ENCODE measurements at regions not wholly inside any gene's neighbourhood (a gene's known extent, or its start where the extent isn't known, plus 50 kb on each side); places are given as distances from the start of the nearest gene placed in this dataset.

DNA sequence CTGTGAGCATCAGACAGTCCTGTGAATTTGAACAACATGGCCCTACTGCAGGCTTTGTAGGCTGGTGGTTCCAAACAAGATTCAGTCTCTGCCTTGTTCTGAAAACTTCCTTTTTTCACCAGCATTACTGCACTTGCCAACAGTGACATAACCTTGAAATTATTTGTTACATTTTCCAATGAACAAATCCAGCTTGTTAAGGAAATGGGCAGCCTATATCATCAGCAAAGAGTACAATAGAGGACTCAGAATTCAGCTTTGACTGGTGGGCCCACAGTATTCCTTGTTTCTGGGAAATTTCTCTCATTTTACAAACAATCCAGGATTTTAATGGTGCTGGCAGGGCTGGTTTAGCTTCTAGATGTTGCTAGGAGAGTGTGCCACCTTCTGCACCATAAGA is 703.7 kb upstream of the FZD8 start:
- H2AFZ ChIP-seq (ENCODE audit: low read depth, low read length): peak overlapping the region; percentile 9
- H3K27me3 Mint-ChIP-seq (ENCODE audit: low read depth, unreplicated experiment): no peaks in the 10 kb centered on the region
- peak; percentile 34 for FAIRE-seq

DNA sequence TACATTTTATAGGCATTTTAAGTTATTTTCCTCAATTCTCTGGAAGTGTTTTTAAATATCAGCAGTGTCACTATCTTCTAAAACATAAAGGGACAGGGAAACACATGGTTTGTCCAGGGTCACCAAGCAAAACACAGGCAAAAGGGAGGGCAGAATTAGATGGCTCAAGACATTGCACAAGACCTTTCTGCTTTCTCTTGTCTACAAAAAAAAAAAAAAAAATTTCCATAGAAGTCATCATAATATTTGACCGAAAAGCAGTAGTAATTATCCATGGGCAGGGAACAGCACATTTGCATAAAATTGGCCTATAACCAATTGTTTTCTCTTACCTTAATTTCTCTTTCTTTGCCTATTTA is 703.1 kb upstream of the FZD8 start:
- Histone ChIP-seq H3K4me1 (ENCODE audit: insufficient read depth, low read length) (peaks cover 16% of the 10 kb centered on the region), H3K4me2 (ENCODE audit: low read length) (no peak overlapping the region), H3K9me3 (ENCODE audit: insufficient read depth, low read depth, low read length) (no peaks in the 10 kb centered on the region), H4K20me1 (ENCODE audit: insufficient read depth, low read length) (no peaks in the 10 kb centered on the region), H3K79me2 (ENCODE audit: insufficient read depth, low read length) (no peaks in the 10 kb centered on the region), H3K27me3 (ENCODE audit: insufficient read depth, low read length) (no peaks in the 10 kb centered on the region), H2AFZ (ENCODE audit: low read depth, low read length) (no peak overlapping the region), H3K4me3 (ENCODE audit: insufficient read depth, low read depth, low read length) (no peak overlapping the region), H3K27ac (ENCODE audit: low read depth, low read length) (no peak overlapping the region), H3K36me3 (ENCODE audit: insufficient read depth, low read length) (no peaks in the 10 kb centered on the region), H3K9ac (ENCODE audit: low read length) (no peak overlapping the region)
- DNase-seq (ENCODE audit: low read depth) (no peak), FAIRE-seq (no peak)
- no peak for TF ChIP-seq EZH2 (IDR thresholded peaks at IDR 0.05; ENCODE audit: insufficient read depth, low read length)
- TF ChIP-seq, protein P1, sequence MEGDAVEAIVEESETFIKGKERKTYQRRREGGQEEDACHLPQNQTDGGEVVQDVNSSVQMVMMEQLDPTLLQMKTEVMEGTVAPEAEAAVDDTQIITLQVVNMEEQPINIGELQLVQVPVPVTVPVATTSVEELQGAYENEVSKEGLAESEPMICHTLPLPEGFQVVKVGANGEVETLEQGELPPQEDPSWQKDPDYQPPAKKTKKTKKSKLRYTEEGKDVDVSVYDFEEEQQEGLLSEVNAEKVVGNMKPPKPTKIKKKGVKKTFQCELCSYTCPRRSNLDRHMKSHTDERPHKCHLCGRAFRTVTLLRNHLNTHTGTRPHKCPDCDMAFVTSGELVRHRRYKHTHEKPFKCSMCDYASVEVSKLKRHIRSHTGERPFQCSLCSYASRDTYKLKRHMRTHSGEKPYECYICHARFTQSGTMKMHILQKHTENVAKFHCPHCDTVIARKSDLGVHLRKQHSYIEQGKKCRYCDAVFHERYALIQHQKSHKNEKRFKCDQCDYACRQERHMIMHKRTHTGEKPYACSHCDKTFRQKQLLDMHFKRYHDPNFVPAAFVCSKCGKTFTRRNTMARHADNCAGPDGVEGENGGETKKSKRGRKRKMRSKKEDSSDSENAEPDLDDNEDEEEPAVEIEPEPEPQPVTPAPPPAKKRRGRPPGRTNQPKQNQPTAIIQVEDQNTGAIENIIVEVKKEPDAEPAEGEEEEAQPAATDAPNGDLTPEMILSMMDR (IDR thresholded peaks at IDR 0.05; ENCODE audit: insufficient read depth, low read depth, low read length): no peak
- no peaks in the 10 kb centered on the region for H3K36me3 Mint-ChIP-seq (ENCODE audit: low read depth, unreplicated experiment)
- H3K27ac Mint-ChIP-seq (ENCODE audit: unreplicated experiment): no peak overlapping the region
- H3K27me3 Mint-ChIP-seq (ENCODE audit: low read depth, unreplicated experiment): no peaks in the 10 kb centered on the region
- peaks cover 17% of the 10 kb centered on the region for H3K4me1 Mint-ChIP-seq (ENCODE audit: low read depth, unreplicated experiment)
- H3K9me3 Mint-ChIP-seq (ENCODE audit: unreplicated experiment): peaks cover 3% of the 10 kb centered on the region
- no peak overlapping the region for H3K4me3 Mint-ChIP-seq (ENCODE audit: unreplicated experiment)

More for the DNA sequence above, 703.7 kb upstream of the FZD8 start:
- TF ChIP-seq EZH2 (IDR thresholded peaks at IDR 0.05; ENCODE audit: insufficient read depth, low read length): no peak
- TF ChIP-seq, protein P1 (IDR thresholded peaks at IDR 0.05; ENCODE audit: insufficient read depth, low read depth, low read length): no peak
- no peaks in the 10 kb centered on the region for H4K20me1 ChIP-seq (ENCODE audit: insufficient read depth, low read length)
- peaks cover 3% of the 10 kb centered on the region for H3K9me3 Mint-ChIP-seq (ENCODE audit: unreplicated experiment)
- H3K9me3 ChIP-seq (ENCODE audit: insufficient read depth, low read depth, low read length): no peaks in the 10 kb centered on the region
- H3K4me1 Mint-ChIP-seq (ENCODE audit: low read depth, unreplicated experiment): peaks cover 18% of the 10 kb centered on the region
- no peak overlapping the region for H3K4me3 Mint-ChIP-seq (ENCODE audit: unreplicated experiment)
- H3K36me3 ChIP-seq (ENCODE audit: insufficient read depth, low read length): no peaks in the 10 kb centered on the region
- H3K79me2 ChIP-seq (ENCODE audit: insufficient read depth, low read length): no peaks in the 10 kb centered on the region
- H3K4me1 ChIP-seq (ENCODE audit: insufficient read depth, low read length): peaks cover 19% of the 10 kb centered on the region
- H3K4me3 ChIP-seq (ENCODE audit: insufficient read depth, low read depth, low read length): no peak overlapping the region
- peak; percentile 25 for DNase-seq (ENCODE audit: low read depth)
- H3K36me3 Mint-ChIP-seq (ENCODE audit: low read depth, unreplicated experiment): no peaks in the 10 kb centered on the region
- H3K9ac ChIP-seq (ENCODE audit: low read length): no peak overlapping the region
- no peak overlapping the region for H3K27ac ChIP-seq (ENCODE audit: low read depth, low read length)
- no peaks in the 10 kb centered on the region for H3K27me3 ChIP-seq (ENCODE audit: insufficient read depth, low read length)
- H3K27ac Mint-ChIP-seq (ENCODE audit: unreplicated experiment): no peak overlapping the region
- H3K4me2 ChIP-seq (ENCODE audit: low read length): no peak overlapping the region

DNA sequence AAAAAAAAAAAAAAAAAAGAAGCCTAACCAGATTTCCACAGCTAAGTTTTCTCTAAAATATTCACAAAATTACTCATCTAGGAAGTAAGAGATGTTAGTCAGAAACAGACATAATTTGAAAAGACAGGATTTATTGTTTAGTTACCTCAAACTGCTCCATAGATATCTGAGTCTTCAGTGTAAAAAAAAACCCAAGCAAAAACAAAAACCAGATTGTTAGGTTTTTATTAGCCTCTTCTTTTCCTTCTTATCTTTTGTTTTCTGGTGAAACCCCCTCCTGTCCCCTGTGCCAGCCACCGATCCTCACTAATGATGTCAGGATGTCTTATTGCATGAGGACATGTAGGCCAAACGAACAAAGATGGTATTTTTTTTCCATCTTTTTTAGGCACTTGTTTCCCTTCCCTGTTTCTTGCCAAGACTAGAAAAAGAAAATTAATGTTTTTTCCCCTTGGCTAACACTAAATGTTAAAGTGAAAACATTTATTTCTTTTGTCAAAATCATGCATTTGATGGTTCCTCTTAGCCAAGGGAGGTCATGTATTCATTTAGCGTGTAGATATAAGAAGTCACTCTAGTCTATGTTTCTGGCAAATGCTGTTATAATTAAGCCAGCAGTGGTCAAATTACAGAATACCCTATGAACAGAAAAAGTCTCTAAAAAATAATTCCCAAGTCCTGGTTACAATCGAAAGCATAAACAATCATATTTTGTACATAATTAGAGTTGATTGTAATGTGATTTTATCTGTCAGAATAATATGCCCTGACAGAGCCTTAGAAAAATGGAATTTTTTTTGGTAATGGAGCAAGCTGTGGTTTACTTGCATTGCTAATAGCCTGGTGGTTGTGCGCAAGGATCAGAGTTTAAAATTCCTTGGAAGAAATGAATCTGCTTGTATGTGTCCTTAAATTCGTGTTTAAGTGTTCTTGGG is 702.4 kb upstream of the FZD8 start:
- H3K9me3 ChIP-seq (ENCODE audit: insufficient read depth, low read depth, low read length): no peaks in the 10 kb centered on the region
- no peaks in the 10 kb centered on the region for H3K79me2 ChIP-seq (ENCODE audit: insufficient read depth, low read length)
- no peak overlapping the region for H3K4me3 ChIP-seq (ENCODE audit: insufficient read depth, low read depth, low read length)
- TF ChIP-seq EZH2 (IDR thresholded peaks at IDR 0.05; ENCODE audit: insufficient read depth, low read length): no peak
- TF ChIP-seq, protein P1 (IDR thresholded peaks at IDR 0.05; ENCODE audit: insufficient read depth, low read depth, low read length): no peak
- peak; percentile 21 for DNase-seq (ENCODE audit: low read depth)
- H3K27ac ChIP-seq (ENCODE audit: low read depth, low read length): peak overlapping the region; percentile 51
- no peaks in the 10 kb centered on the region for H3K27me3 ChIP-seq (ENCODE audit: insufficient read depth, low read length)
- no peaks in the 10 kb centered on the region for H3K36me3 ChIP-seq (ENCODE audit: insufficient read depth, low read length)
- no peak overlapping the region for H3K4me2 ChIP-seq (ENCODE audit: low read length)
- no peak overlapping the region for H2AFZ ChIP-seq (ENCODE audit: low read depth, low read length)
- H3K27me3 Mint-ChIP-seq (ENCODE audit: low read depth, unreplicated experiment): no peaks in the 10 kb centered on the region
- H3K36me3 Mint-ChIP-seq (ENCODE audit: low read depth, unreplicated experiment): no peaks in the 10 kb centered on the region
- H3K4me1 ChIP-seq (ENCODE audit: insufficient read depth, low read length): peaks cover 11% of the 10 kb centered on the region
- H3K4me3 Mint-ChIP-seq (ENCODE audit: unreplicated experiment): no peak overlapping the region
- FAIRE-seq: peak; percentile 67
- peak overlapping the region; percentile 2 for H3K9ac ChIP-seq (ENCODE audit: low read length)
- no peaks in the 10 kb centered on the region for H4K20me1 ChIP-seq (ENCODE audit: insufficient read depth, low read length)
- H3K9me3 Mint-ChIP-seq (ENCODE audit: unreplicated experiment): peaks cover 3% of the 10 kb centered on the region
- H3K4me1 Mint-ChIP-seq (ENCODE audit: low read depth, unreplicated experiment): peaks cover 13% of the 10 kb centered on the region
- H3K27ac Mint-ChIP-seq (ENCODE audit: unreplicated experiment): peak overlapping the region; percentile 62

Data from astrocyte (in vitro differentiated cells and primary cell).